Transverse colon (tissue), 4 donors: ENCODE measurements at regions not wholly inside any gene's neighbourhood (a gene's known extent, or its start where the extent isn't known, plus 50 kb on each side); places are given as distances from the start of the nearest gene placed in this dataset.

Experiments used
- POLR2AphosphoS5 ChIP-seq, 3 donors: sonication (generic); formaldehyde crosslinking; IDR thresholded peaks; one replicate each; pipeline ENCODE4 v1.6.1; 2016; ENCODE audit warnings: antibody characterized with exemption in 3 of 3
- TF ChIP-seq, protein P1 (sequence below), 5 experiments: fragments of 200-600 bp in 3 of 5; fragments of 450-650 bp in 2 of 5; sonication (generic) in 3 of 5; IDR thresholded peaks; 1 replicate in 2 of 5; 2 replicates in 3 of 5; pipeline ENCODE4 v1.5.1; 2016 to 2017; ENCODE audit warnings: antibody characterized with exemption in 5 of 5, inconsistent platforms in 3 of 5, mild to moderate bottlenecking in 2 of 5, moderate library complexity in 1 of 5

DNA sequence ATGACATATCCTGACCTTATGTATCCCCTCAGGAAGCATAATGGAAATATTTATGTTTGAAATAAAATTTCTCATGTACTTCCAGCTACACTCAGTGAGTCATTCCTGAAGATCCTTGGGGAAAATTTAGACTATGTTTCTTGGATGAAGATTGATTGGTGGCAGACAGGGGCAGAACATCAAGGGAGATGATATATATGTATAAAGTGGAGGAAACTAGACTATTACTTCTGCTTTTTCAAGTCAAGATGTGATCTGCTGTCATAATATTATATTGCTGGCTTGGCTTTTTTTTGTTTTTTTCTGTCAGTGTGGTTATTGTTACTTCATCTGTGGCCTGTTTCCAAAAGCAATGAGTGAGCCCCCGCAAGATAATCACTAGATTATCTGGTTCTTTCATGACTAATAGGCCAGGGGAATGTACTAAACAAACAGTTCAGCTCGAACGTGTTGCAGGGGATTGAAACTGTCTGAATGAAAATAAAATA is 87.2 kb upstream of the TNFSF11 start:
- TF ChIP-seq, protein P1, sequence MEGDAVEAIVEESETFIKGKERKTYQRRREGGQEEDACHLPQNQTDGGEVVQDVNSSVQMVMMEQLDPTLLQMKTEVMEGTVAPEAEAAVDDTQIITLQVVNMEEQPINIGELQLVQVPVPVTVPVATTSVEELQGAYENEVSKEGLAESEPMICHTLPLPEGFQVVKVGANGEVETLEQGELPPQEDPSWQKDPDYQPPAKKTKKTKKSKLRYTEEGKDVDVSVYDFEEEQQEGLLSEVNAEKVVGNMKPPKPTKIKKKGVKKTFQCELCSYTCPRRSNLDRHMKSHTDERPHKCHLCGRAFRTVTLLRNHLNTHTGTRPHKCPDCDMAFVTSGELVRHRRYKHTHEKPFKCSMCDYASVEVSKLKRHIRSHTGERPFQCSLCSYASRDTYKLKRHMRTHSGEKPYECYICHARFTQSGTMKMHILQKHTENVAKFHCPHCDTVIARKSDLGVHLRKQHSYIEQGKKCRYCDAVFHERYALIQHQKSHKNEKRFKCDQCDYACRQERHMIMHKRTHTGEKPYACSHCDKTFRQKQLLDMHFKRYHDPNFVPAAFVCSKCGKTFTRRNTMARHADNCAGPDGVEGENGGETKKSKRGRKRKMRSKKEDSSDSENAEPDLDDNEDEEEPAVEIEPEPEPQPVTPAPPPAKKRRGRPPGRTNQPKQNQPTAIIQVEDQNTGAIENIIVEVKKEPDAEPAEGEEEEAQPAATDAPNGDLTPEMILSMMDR (IDR thresholded peaks at IDR 0.05) = no peak
- TF ChIP-seq POLR2AphosphoS5 (IDR thresholded peaks at IDR 0.05) = no peak
